Stomach (tissue), 4 donors: ENCODE measurements at regions not wholly inside any gene's neighbourhood (a gene's known extent, or its start where the extent isn't known, plus 50 kb on each side); places are given as distances from the start of the nearest gene placed in this dataset.

Experiments
- EP300 ChIP-seq: sonication (generic); formaldehyde crosslinking; IDR thresholded peaks from one replicate; pipeline ENCODE4 v1.6.1; 2017; ENCODE audit warnings: antibody characterized with exemption
- POLR2A ChIP-seq, 4 donors: fragments of 450-650 bp; IDR thresholded peaks; one replicate each; pipeline ENCODE4 v1.6.1; 2016; ENCODE audit warnings: antibody characterized with exemption in 4 of 4, control low read depth in 2 of 4, mild to moderate bottlenecking in 1 of 4, moderate library complexity in 1 of 4
- TF ChIP-seq, protein P1 (sequence below), 7 experiments: fragments of 450-650 bp in 4 of 7; fragments of 200-600 bp in 3 of 7; sonication (generic) in 3 of 7; IDR thresholded peaks; one replicate each; pipeline ENCODE4 v1.5.1; 2016 to 2019; ENCODE audit warnings: antibody characterized with exemption in 7 of 7, control low read depth in 2 of 7, mild to moderate bottlenecking in 1 of 7

DNA sequence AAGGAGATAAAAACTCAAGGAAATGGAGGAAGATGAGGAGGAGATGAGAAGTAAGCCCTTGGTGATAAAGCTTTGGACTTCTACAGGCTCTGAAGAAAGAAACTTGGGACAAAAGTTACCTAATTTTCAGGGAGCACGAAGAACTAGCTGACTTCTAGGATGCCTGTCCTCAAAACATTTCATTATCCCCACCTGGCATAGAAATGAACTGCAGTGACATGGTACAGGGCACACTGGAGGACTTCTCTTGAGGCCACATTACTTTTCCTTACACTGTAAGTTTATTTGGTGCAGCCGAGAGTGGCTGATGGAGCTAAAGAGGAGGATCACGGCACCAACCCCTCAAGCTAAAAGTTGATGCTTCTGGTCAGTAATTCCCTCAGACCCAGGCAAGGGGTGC lies 269.5 kb upstream of the MSX2 start:
- TF ChIP-seq POLR2A (IDR thresholded peaks at IDR 0.05) = no peak
- no peak for TF ChIP-seq EP300
- TF ChIP-seq, protein P1, sequence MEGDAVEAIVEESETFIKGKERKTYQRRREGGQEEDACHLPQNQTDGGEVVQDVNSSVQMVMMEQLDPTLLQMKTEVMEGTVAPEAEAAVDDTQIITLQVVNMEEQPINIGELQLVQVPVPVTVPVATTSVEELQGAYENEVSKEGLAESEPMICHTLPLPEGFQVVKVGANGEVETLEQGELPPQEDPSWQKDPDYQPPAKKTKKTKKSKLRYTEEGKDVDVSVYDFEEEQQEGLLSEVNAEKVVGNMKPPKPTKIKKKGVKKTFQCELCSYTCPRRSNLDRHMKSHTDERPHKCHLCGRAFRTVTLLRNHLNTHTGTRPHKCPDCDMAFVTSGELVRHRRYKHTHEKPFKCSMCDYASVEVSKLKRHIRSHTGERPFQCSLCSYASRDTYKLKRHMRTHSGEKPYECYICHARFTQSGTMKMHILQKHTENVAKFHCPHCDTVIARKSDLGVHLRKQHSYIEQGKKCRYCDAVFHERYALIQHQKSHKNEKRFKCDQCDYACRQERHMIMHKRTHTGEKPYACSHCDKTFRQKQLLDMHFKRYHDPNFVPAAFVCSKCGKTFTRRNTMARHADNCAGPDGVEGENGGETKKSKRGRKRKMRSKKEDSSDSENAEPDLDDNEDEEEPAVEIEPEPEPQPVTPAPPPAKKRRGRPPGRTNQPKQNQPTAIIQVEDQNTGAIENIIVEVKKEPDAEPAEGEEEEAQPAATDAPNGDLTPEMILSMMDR (IDR thresholded peaks at IDR 0.05) = no peak
